Smooth muscle cell (in vitro differentiated cells): ENCODE measurements at regions not wholly inside any gene's neighbourhood (a gene's known extent, or its start where the extent isn't known, plus 50 kb on each side); places are given as distances from the start of the nearest gene placed in this dataset.
"Not testable (repeated sequence)": the region's sequence is repeated elsewhere in the genome, so short reads cannot be mapped to it uniquely, and the experiment has no call there.

Experiments
- DNase-seq: peaks from one replicate; lab custom pipeline; 2025; ENCODE audit not compliant: unreplicated experiment; lab: John Stamatoyannopoulos, UW
- H2AFZ ChIP-seq: fragments of 200-600 bp; sonication (generic); 2 replicates; pipeline ENCODE4 v1.6.0; 2016; ENCODE audit warnings: antibody characterized with exemption, low read depth, mild to moderate bottlenecking
- H3F3A ChIP-seq: fragments of 200-600 bp; sonication (generic); 2 replicates; pipeline ENCODE4 v1.6.0; 2017; ENCODE audit warnings: antibody characterized with exemption, low read depth
- H3K27ac ChIP-seq: fragments of 200-600 bp; sonication (generic); 2 replicates; pipeline ENCODE4 v1.5.1; 2016; ENCODE audit warnings: low read depth, mild to moderate bottlenecking
- H3K27me3 ChIP-seq: fragments of 200-600 bp; sonication (generic); 2 replicates; pipeline ENCODE4 v1.6.1; 2016; ENCODE audit warnings: low read depth, mild to moderate bottlenecking
- H3K36me3 ChIP-seq: fragments of 200-600 bp; sonication (generic); 2 replicates; pipeline ENCODE4 v1.5.1; 2016; ENCODE audit warnings: low read depth
- H3K4me1 ChIP-seq: fragments of 200-600 bp; sonication (generic); 2 replicates; pipeline ENCODE4 v1.5.1; 2016; ENCODE audit warnings: low read depth
- H3K4me2 ChIP-seq: fragments of 200-600 bp; sonication (generic); 2 replicates; pipeline ENCODE4 v1.6.0; 2016; ENCODE audit warnings: mild to moderate bottlenecking
- H3K4me3 ChIP-seq: fragments of 200-600 bp; sonication (generic); 2 replicates; pipeline ENCODE4 v1.5.1; 2016; ENCODE audit warnings: mild to moderate bottlenecking
- H3K79me2 ChIP-seq: fragments of 200-600 bp; sonication (generic); 2 replicates; pipeline ENCODE4 v1.6.0; 2016; ENCODE audit warnings: low read depth, mild to moderate bottlenecking
- H3K9ac ChIP-seq: fragments of 200-600 bp; sonication (generic); 2 replicates; pipeline ENCODE4 v1.6.0; 2016; ENCODE audit warnings: low read depth
- H3K9me3 ChIP-seq: fragments of 200-600 bp; sonication (generic); replicated peaks from 2 replicates; pipeline ENCODE4 v1.5.1; 2016; ENCODE audit warnings: low read depth
- H4K20me1 ChIP-seq: fragments of 200-600 bp; sonication (generic); 2 replicates; pipeline ENCODE4 v1.6.0; 2016; ENCODE audit warnings: low read depth
- WGBS: methylation state at CpG from one replicate; pipeline ENCODE4 v1.1.7; 2016; ENCODE audit warnings: low lambda C conversion rate; 5-methylcytosine and 5-hydroxymethylcytosine counted together
- TF ChIP-seq, protein P1 (sequence below): fragments of 200-600 bp; sonication (generic); IDR thresholded peaks from 2 replicates; pipeline ENCODE4 v1.5.1; 2017; ENCODE audit warnings: borderline replicate concordance, mild to moderate bottlenecking, antibody characterized with exemption; ENCODE audit not compliant: insufficient read depth, poor library complexity, severe bottlenecking

GRCh38 chr11:45743556-45744468, 61.1 kb upstream of the SLC35C1 start:
- no peaks in the 10 kb centered on the region for H3F3A ChIP-seq
- H3K27me3 ChIP-seq, result no peaks in the 10 kb centered on the region
- 77% methylated on average over 11 of the region's 11 CpGs for WGBS
- no peak overlapping the region for H3K4me3 ChIP-seq
- H4K20me1 ChIP-seq, result no peaks in the 10 kb centered on the region
- H2AFZ ChIP-seq, result no peak overlapping the region
- H3K27ac ChIP-seq, result no peak overlapping the region
- DNase-seq, result no peak
- H3K4me1 ChIP-seq, result no peaks in the 10 kb centered on the region
- H3K36me3 ChIP-seq, result no peaks in the 10 kb centered on the region
- no peaks in the 10 kb centered on the region for H3K9me3 ChIP-seq
- no peaks in the 10 kb centered on the region for H3K79me2 ChIP-seq
- H3K9ac ChIP-seq, result no peak overlapping the region
- H3K4me2 ChIP-seq, result no peak overlapping the region
- TF ChIP-seq, protein P1, sequence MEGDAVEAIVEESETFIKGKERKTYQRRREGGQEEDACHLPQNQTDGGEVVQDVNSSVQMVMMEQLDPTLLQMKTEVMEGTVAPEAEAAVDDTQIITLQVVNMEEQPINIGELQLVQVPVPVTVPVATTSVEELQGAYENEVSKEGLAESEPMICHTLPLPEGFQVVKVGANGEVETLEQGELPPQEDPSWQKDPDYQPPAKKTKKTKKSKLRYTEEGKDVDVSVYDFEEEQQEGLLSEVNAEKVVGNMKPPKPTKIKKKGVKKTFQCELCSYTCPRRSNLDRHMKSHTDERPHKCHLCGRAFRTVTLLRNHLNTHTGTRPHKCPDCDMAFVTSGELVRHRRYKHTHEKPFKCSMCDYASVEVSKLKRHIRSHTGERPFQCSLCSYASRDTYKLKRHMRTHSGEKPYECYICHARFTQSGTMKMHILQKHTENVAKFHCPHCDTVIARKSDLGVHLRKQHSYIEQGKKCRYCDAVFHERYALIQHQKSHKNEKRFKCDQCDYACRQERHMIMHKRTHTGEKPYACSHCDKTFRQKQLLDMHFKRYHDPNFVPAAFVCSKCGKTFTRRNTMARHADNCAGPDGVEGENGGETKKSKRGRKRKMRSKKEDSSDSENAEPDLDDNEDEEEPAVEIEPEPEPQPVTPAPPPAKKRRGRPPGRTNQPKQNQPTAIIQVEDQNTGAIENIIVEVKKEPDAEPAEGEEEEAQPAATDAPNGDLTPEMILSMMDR, result no peak

DNA sequence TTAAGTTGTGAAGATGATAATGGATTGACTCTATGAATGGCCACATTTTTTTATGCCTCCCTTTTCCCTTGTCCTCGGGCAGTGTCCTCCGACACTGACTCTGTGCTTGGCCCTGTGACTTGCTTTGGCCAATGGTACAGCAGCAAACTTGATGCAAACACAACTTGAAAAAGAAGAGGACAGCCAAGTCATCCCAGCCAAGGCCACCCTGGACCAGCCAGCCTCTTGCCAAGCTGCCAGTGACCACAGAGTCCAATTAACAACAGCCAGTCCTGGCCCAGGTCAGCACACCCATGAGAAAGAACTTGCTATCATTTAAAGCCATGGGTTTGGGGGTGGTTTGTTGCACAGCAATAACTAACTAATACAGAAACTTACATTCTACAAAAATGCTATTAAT, 63.4 kb upstream of the SLC35C1 start:
- H3K4me1 ChIP-seq, result no peaks in the 10 kb centered on the region
- WGBS, result 98% methylated on average over 2 of the region's 2 CpGs
- H3K36me3 ChIP-seq, result no peaks in the 10 kb centered on the region
- no peaks in the 10 kb centered on the region for H3K9me3 ChIP-seq
- no peak overlapping the region for H3K9ac ChIP-seq
- H3K27me3 ChIP-seq, result no peaks in the 10 kb centered on the region
- TF ChIP-seq, protein P1, result no peak
- no peak overlapping the region for H2AFZ ChIP-seq
- H4K20me1 ChIP-seq, result no peaks in the 10 kb centered on the region
- H3K27ac ChIP-seq, result no peak overlapping the region
- no peak for DNase-seq
- H3F3A ChIP-seq, result no peaks in the 10 kb centered on the region
- H3K79me2 ChIP-seq, result no peaks in the 10 kb centered on the region
- no peak overlapping the region for H3K4me3 ChIP-seq
- H3K4me2 ChIP-seq, result no peak overlapping the region

GRCh38 chr11:45741032-45741431, 63.9 kb upstream of the SLC35C1 start:
- no peaks in the 10 kb centered on the region for H3K79me2 ChIP-seq
- no peak overlapping the region for H2AFZ ChIP-seq
- H3K4me1 ChIP-seq, result no peaks in the 10 kb centered on the region
- H4K20me1 ChIP-seq, result no peaks in the 10 kb centered on the region
- H3K9ac ChIP-seq, result no peak overlapping the region
- no peak overlapping the region for H3K4me2 ChIP-seq
- H3K36me3 ChIP-seq, result no peaks in the 10 kb centered on the region
- no peaks in the 10 kb centered on the region for H3K9me3 ChIP-seq
- no peak overlapping the region for H3K27ac ChIP-seq
- WGBS, result 71% methylated on average over 2 of the region's 2 CpGs
- no peaks in the 10 kb centered on the region for H3F3A ChIP-seq
- no peak overlapping the region for H3K4me3 ChIP-seq
- no peak for DNase-seq
- TF ChIP-seq, protein P1, result no peak
- H3K27me3 ChIP-seq, result no peaks in the 10 kb centered on the region

DNA sequence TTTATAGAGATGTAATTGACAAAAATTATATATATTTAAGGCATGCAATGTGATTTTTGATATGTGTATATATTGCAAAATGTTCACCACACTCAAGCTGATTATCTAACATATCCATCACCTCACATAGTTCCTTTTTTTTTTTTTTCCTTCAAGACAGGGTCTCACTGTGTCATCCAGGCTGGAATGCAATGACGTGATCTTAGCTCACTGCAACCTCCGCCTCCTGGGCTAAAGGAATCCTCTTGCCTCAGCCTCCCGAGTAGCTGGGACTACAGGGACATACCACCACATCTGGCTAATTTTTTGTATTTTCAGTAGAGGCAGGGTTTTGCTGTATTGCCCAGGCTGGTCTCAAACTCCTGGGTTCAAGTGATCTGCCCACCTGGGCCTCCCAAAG, 65.1 kb upstream of the SLC35C1 start:
- 93% methylated on average over 3 of the region's 3 CpGs for WGBS

DNA sequence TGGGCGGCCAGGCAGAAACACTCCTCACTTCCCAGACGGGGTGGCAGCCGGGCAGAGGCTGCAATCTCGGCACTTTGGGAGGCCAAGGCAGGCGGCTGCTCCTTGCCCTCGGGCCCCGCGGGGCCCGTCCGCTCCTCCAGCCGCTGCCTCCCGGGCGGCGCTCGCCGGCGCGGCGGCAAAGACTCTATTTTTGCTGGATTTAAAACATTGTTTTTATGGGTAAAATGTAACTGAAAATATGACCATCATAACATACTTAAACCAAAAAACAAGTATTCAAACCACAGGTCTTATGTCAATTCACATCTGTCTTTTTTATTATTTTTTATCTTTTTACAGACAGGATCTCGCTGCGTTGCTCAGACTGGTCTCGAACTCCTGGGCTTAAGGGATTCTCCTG, 65.9 kb upstream of the SLC35C1 start:
- not testable (repeated sequence) for H3K4me2 ChIP-seq, H3F3A ChIP-seq, H3K4me3 ChIP-seq, H3K27me3 ChIP-seq, H3K9ac ChIP-seq, H3K36me3 ChIP-seq, DNase-seq, H2AFZ ChIP-seq, H4K20me1 ChIP-seq, H3K9me3 ChIP-seq, H3K79me2 ChIP-seq, H3K27ac ChIP-seq, H3K4me1 ChIP-seq
- 98% methylated on average over 15 of the region's 22 CpGs for WGBS

More for the DNA sequence above, 65.1 kb upstream of the SLC35C1 start:
- Histone ChIP-seq H3K79me2 (no peaks in the 10 kb centered on the region), H2AFZ (no peak overlapping the region), H3K9ac (no peak overlapping the region), H4K20me1 (no peaks in the 10 kb centered on the region), H3K36me3 (no peaks in the 10 kb centered on the region), H3K4me3 (no peak overlapping the region), H3K4me1 (no peaks in the 10 kb centered on the region), H3K27me3 (no peaks in the 10 kb centered on the region), H3F3A (no peaks in the 10 kb centered on the region), H3K27ac (no peak overlapping the region), H3K4me2 (no peak overlapping the region), H3K9me3 (no peaks in the 10 kb centered on the region)
- TF ChIP-seq, protein P1, result no peak
- DNase-seq, result no peak
